Transverse colon (tissue), 4 donors: ENCODE measurements at regions not wholly inside any gene's neighbourhood (a gene's known extent, or its start where the extent isn't known, plus 50 kb on each side); places are given as distances from the start of the nearest gene placed in this dataset.

Experiments
- DNase-seq: peaks from one replicate; pipeline ENCODE4 v3.0.0-alpha.2; 2019
- H3K27ac ChIP-seq, 4 donors: fragments of 200-600 bp; sonication (generic); 2 replicates each; pipeline ENCODE4 v1.5.1; 2016 to 2018; ENCODE audit warnings: inconsistent platforms in 4 of 4
- H3K27me3 ChIP-seq: fragments of 200-600 bp; sonication (generic); 2 replicates; pipeline ENCODE4 v1.5.1; 2017; ENCODE audit warnings: inconsistent platforms
- H3K36me3 ChIP-seq, 4 donors: fragments of 200-600 bp; sonication (generic); 2 replicates each; pipeline ENCODE4 v1.5.1; 2017 to 2019; ENCODE audit warnings: inconsistent platforms in 4 of 4
- H3K4me1 ChIP-seq, 4 donors: fragments of 200-600 bp; sonication (generic); 2 replicates each; pipeline ENCODE4 v1.5.1; 2017 to 2020; ENCODE audit warnings: inconsistent platforms in 4 of 4
- H3K4me3 ChIP-seq, 4 donors: fragments of 200-600 bp; sonication (generic); 1 replicate in 1 of 4; 2 replicates in 3 of 4; pipeline versions ENCODE4 v1.5.1 to v1.6.1; 2017 to 2019; ENCODE audit warnings: inconsistent platforms in 4 of 4
- H3K9me3 ChIP-seq, 2 donors: fragments of 200-600 bp; sonication (generic); 2 replicates each; pipeline ENCODE4 v1.5.1; 2017 to 2019; ENCODE audit warnings: inconsistent platforms in 2 of 2
- CTCF ChIP-seq, 5 experiments: fragments of 200-600 bp in 3 of 5; fragments of 450-650 bp in 2 of 5; sonication (generic) in 3 of 5; IDR thresholded peaks; 1 replicate in 2 of 5; 2 replicates in 3 of 5; pipeline ENCODE4 v1.5.1; 2016 to 2017; ENCODE audit warnings: antibody characterized with exemption in 5 of 5, inconsistent platforms in 3 of 5, mild to moderate bottlenecking in 2 of 5, moderate library complexity in 1 of 5
- EP300 ChIP-seq: sonication (generic); formaldehyde crosslinking; IDR thresholded peaks from one replicate; pipeline ENCODE4 v1.6.1; 2017; ENCODE audit warnings: antibody characterized with exemption, low read depth
- POLR2A ChIP-seq: fragments of 450-650 bp; IDR thresholded peaks from one replicate; pipeline ENCODE4 v1.6.1; 2016; ENCODE audit warnings: antibody characterized with exemption, mild to moderate bottlenecking, moderate library complexity
- POLR2AphosphoS5 ChIP-seq, 3 donors: sonication (generic); formaldehyde crosslinking; IDR thresholded peaks; one replicate each; pipeline ENCODE4 v1.6.1; 2016; ENCODE audit warnings: antibody characterized with exemption in 3 of 3
- WGBS, 2 donors: methylation state at CpG; one replicate each; pipeline ENCODE4 v1.1.5; 2018; ENCODE audit warnings: low coverage in 1 of 2; 5-methylcytosine and 5-hydroxymethylcytosine counted together
- in situ Hi-C, 4 donors: fragments of 200-750 bp; cut with MboI; loops; one replicate each; pipeline versions ENCODE4 v1.15.0 to v1.15.1; 2017; ENCODE audit warnings: low sequenced_read_pairs in 3 of 4, low pct_ligation_motif_present in 1 of 4, low pct_unique_long_range_greater_than_20kb in 1 of 4
- intact Hi-C: fragments of 100-400 bp; cut with DNase I; formaldehyde crosslinking; loops from one replicate; pipeline ENCODE4 v1.15.1; 2023; ENCODE audit warnings: low total_unique reads

- Histone ChIP-seq H3K9me3 (no peaks in the 10 kb centered on the region), H3K27me3 (no peaks in the 10 kb centered on the region), H3K36me3 (no peaks in the 10 kb centered on the region), H3K4me3 (no peak overlapping the region), H3K4me1 (no peaks in the 10 kb centered on the region), H3K27ac (no peak overlapping the region)
- TF ChIP-seq CTCF (IDR thresholded peaks at IDR 0.05) (no peak), POLR2AphosphoS5 (IDR thresholded peaks at IDR 0.05) (no peak), POLR2A (no peak), EP300 (no peak)
- no peak for DNase-seq
- 81 to 84% methylated on average over 6 to 7 of the region's 7 CpGs for WGBS, 2 donors
- intact Hi-C loops (no loop called here), in situ Hi-C loops (no loop called here)
Observed at GRCh38 chr3:150105886-150106612, 135.4 kb upstream of the PFN2 start.

GRCh38 chr3:150105025-150105424 is 134.3 kb upstream of the PFN2 start:
- Histone ChIP-seq H3K4me1 (no peaks in the 10 kb centered on the region), H3K36me3 (no peaks in the 10 kb centered on the region), H3K27me3 (no peaks in the 10 kb centered on the region), H3K4me3 (no peak overlapping the region), H3K27ac (no peak overlapping the region), H3K9me3 (no peaks in the 10 kb centered on the region)
- DNase-seq: no peak
- TF ChIP-seq POLR2AphosphoS5 (IDR thresholded peaks at IDR 0.05) (no peak), EP300 (no peak), CTCF (IDR thresholded peaks at IDR 0.05) (no peak), POLR2A (no peak)
- in situ Hi-C loops (no loop called here), intact Hi-C loops (no loop called here)
- 91 to 96% methylated on average over 1 of the region's 1 CpG for WGBS, 2 donors

- intact Hi-C loops: no loop called here
- TF ChIP-seq CTCF (IDR thresholded peaks at IDR 0.05): no peak
- TF ChIP-seq POLR2A: no peak
- TF ChIP-seq EP300: no peak
- no peak for TF ChIP-seq POLR2AphosphoS5 (IDR thresholded peaks at IDR 0.05)
Observed at GRCh38 chr3:150104564-150104963, 133.9 kb upstream of the PFN2 start.

GRCh38 chr3:150101016-150101415 is 130.3 kb upstream of the PFN2 start:
- no peaks in the 10 kb centered on the region for H3K27me3 ChIP-seq
- TF ChIP-seq CTCF (IDR thresholded peaks at IDR 0.05): no peak
- TF ChIP-seq EP300: no peak
- TF ChIP-seq POLR2A: no peak
- no peak for TF ChIP-seq POLR2AphosphoS5 (IDR thresholded peaks at IDR 0.05)
- intact Hi-C loops (no loop called here), in situ Hi-C loops (no loop called here)
- no peaks in the 10 kb centered on the region for H3K9me3 ChIP-seq
- no peaks in the 10 kb centered on the region for H3K4me1 ChIP-seq
- no peak for DNase-seq
- H3K36me3 ChIP-seq: no peaks in the 10 kb centered on the region
- WGBS, 2 donors: 88 to 97% methylated on average over 1 of the region's 1 CpG
- no peak overlapping the region for H3K27ac ChIP-seq
- H3K4me3 ChIP-seq: no peak overlapping the region

More at GRCh38 chr3:150104564-150104963, 133.9 kb upstream of the PFN2 start:
- no peaks in the 10 kb centered on the region for H3K36me3 ChIP-seq
- H3K27ac ChIP-seq: no peak overlapping the region
- H3K9me3 ChIP-seq: no peaks in the 10 kb centered on the region
- H3K4me1 ChIP-seq: no peaks in the 10 kb centered on the region
- in situ Hi-C loops: no loop called here
- H3K27me3 ChIP-seq: no peaks in the 10 kb centered on the region
- 90% methylated on average over 2 to 3 of the region's 3 CpGs for WGBS, 2 donors
- DNase-seq: no peak
- no peak overlapping the region for H3K4me3 ChIP-seq
